Neural cell (in vitro differentiated cells): ENCODE measurements at regions not wholly inside any gene's neighbourhood (a gene's known extent, or its start where the extent isn't known, plus 50 kb on each side); places are given as distances from the start of the nearest gene placed in this dataset.

ENCODE experiments used
- H2AFZ ChIP-seq: fragments of 200-600, 300-800 bp; sonication (generic), shearing (Covaris generic); 2 replicates; pipeline ENCODE4 v1.6.0; 2014; ENCODE audit warnings: low read depth, mild to moderate bottlenecking, antibody characterized with exemption, low read length, moderate library complexity
- H3F3A ChIP-seq: fragments of 200-600 bp; shearing (Covaris generic); 2 replicates; pipeline ENCODE4 v1.6.1; 2016; ENCODE audit warnings: mild to moderate bottlenecking, moderate library complexity, mixed read lengths, antibody characterized with exemption, low read length; ENCODE audit not compliant: insufficient read depth, poor library complexity, severe bottlenecking
- H3K27ac ChIP-seq: fragments of 200-600, 300-800 bp; sonication (generic), shearing (Covaris generic); 2 replicates; pipeline ENCODE4 v1.5.1; 2014; ENCODE audit warnings: mild to moderate bottlenecking, low read length, moderate library complexity
- H3K27me3 ChIP-seq: fragments of 300-800, 200-600 bp; sonication (generic), shearing (Covaris generic); 2 replicates; pipeline ENCODE4 v1.6.0; 2014; ENCODE audit warnings: mild to moderate bottlenecking, low read depth, low read length, moderate library complexity; ENCODE audit not compliant: insufficient read depth
- H3K36me3 ChIP-seq: fragments of 300-800, 200-600 bp; sonication (generic), shearing (Covaris generic); 2 replicates; pipeline ENCODE4 v1.5.1; 2014; ENCODE audit warnings: mild to moderate bottlenecking, antibody characterized with exemption, low read length, moderate library complexity; ENCODE audit not compliant: insufficient read depth
- H3K4me2 ChIP-seq: fragments of 300-800, 200-600 bp; sonication (generic), shearing (Covaris generic); 2 replicates; pipeline ENCODE4 v1.6.0; 2014; ENCODE audit warnings: mild to moderate bottlenecking, low read length
- H3K4me3 ChIP-seq: fragments of 300-800, 200-600 bp; sonication (generic), shearing (Covaris generic); 2 replicates; pipeline ENCODE4 v1.5.1; 2014; ENCODE audit warnings: mild to moderate bottlenecking, low read length, moderate library complexity
- H3K79me2 ChIP-seq: fragments of 200-600 bp; shearing (Covaris generic); replicated peaks from 2 replicates; pipeline ENCODE4 v1.6.0; 2014; ENCODE audit warnings: mild to moderate bottlenecking, low read length, moderate library complexity; ENCODE audit not compliant: insufficient read depth
- H3K9ac ChIP-seq: fragments of 300-800, 200-600 bp; sonication (generic), shearing (Covaris generic); 2 replicates; pipeline ENCODE4 v1.6.1; 2016; ENCODE audit warnings: mild to moderate bottlenecking, low read length, mixed read lengths
- H3K9me2 ChIP-seq: fragments of 200-600 bp; shearing (Covaris generic); 2 replicates; pipeline ENCODE4 v1.6.1; 2016; ENCODE audit warnings: mild to moderate bottlenecking, low read length, mixed read lengths; ENCODE audit not compliant: insufficient read depth
- H3K9me3 ChIP-seq: fragments of 200-600, 300-800 bp; sonication (generic), shearing (Covaris generic); 2 replicates; pipeline ENCODE4 v1.6.1; 2016; ENCODE audit warnings: mild to moderate bottlenecking, mixed run types, low read length, moderate library complexity, mixed read lengths
- H4K20me1 ChIP-seq: fragments of 200-600 bp; shearing (Covaris generic); 2 replicates; pipeline ENCODE4 v1.6.1; 2016; ENCODE audit warnings: mild to moderate bottlenecking, mixed run types; ENCODE audit not compliant: insufficient read depth
- EP300 ChIP-seq: fragments of 450-650 bp; conservative IDR thresholded peaks from 2 replicates; pipeline ENCODE4 v1.6.1; 2014; ENCODE audit warnings: antibody characterized with exemption, mild to moderate bottlenecking, moderate library complexity; ENCODE audit not compliant: poor library complexity, severe bottlenecking
- EZH2 ChIP-seq: fragments of 200-600, 300-800 bp; shearing (Covaris generic), sonication (generic); IDR thresholded peaks from 2 replicates; pipeline ENCODE4 v1.6.1; 2014; ENCODE audit warnings: antibody characterized with exemption, low read length, borderline replicate concordance, mild to moderate bottlenecking; ENCODE audit not compliant: insufficient read depth, poor library complexity, severe bottlenecking
- MXI1 ChIP-seq: fragments of 450-650 bp; conservative IDR thresholded peaks from 2 replicates; pipeline ENCODE4 v1.6.1; 2014; ENCODE audit warnings: antibody characterized with exemption, mild to moderate bottlenecking; ENCODE audit not compliant: poor library complexity, severe bottlenecking
- POLR2AphosphoS5 ChIP-seq: IDR thresholded peaks from 2 replicates; pipeline ENCODE4 v1.6.1; 2012
- RAD21 ChIP-seq: fragments of 450-650 bp; conservative IDR thresholded peaks from 2 replicates; pipeline ENCODE4 v1.6.1; 2014; ENCODE audit warnings: antibody characterized with exemption, mild to moderate bottlenecking, moderate library complexity
- SMC3 ChIP-seq: fragments of 450-650 bp; conservative IDR thresholded peaks from 2 replicates; pipeline ENCODE4 v1.6.1; 2014; ENCODE audit warnings: antibody characterized with exemption, mild to moderate bottlenecking, moderate library complexity; ENCODE audit not compliant: poor library complexity
- TAF1 ChIP-seq: IDR thresholded peaks from 2 replicates; pipeline ENCODE4 v1.6.1; 2012; ENCODE audit warnings: low read depth
- TF ChIP-seq, protein P1 (sequence below): fragments of 450-650 bp; IDR thresholded peaks from 2 replicates; pipeline ENCODE4 v1.5.1; 2014; ENCODE audit warnings: antibody characterized with exemption, mild to moderate bottlenecking, moderate library complexity; ENCODE audit not compliant: poor library complexity, severe bottlenecking
- TF ChIP-seq, protein P2 (sequence below): IDR thresholded peaks from 2 replicates; pipeline ENCODE4 v1.6.1; 2012; ENCODE audit warnings: borderline replicate concordance

DNA sequence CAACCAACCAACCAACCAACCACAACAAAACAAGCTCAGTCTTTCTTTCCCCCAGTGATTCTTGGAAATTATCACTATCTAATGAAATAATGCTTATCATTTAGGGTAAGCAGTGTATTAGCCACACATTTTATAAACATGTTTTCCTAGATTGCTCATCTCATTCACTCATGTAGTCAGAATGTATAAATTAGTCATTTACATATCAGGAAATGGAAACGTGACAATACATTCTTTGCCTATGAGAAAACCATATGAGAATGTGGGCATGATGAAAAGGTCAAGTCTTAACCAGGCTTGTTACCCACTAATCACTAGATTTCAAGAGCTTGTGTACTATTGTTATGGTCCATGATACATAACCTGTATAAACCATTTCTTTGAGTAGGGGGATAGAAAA, 1583.4 kb upstream of the PIK3C3 start:
- no peaks in the 10 kb centered on the region for H3K36me3 ChIP-seq
- no peak overlapping the region for H2AFZ ChIP-seq
- no peak overlapping the region for H3K4me3 ChIP-seq
- no peak overlapping the region for H3K4me2 ChIP-seq
- H3F3A ChIP-seq, result no peaks in the 10 kb centered on the region
- no peaks in the 10 kb centered on the region for H3K79me2 ChIP-seq
- H4K20me1 ChIP-seq, result no peaks in the 10 kb centered on the region
- H3K27me3 ChIP-seq, result no peaks in the 10 kb centered on the region
- no peak overlapping the region for H3K27ac ChIP-seq
- H3K9ac ChIP-seq, result no peak overlapping the region
- H3K9me3 ChIP-seq, result no peaks in the 10 kb centered on the region
- H3K9me2 ChIP-seq, result no peaks in the 10 kb centered on the region
- no peak for TF ChIP-seq EP300
- TF ChIP-seq, protein P1, sequence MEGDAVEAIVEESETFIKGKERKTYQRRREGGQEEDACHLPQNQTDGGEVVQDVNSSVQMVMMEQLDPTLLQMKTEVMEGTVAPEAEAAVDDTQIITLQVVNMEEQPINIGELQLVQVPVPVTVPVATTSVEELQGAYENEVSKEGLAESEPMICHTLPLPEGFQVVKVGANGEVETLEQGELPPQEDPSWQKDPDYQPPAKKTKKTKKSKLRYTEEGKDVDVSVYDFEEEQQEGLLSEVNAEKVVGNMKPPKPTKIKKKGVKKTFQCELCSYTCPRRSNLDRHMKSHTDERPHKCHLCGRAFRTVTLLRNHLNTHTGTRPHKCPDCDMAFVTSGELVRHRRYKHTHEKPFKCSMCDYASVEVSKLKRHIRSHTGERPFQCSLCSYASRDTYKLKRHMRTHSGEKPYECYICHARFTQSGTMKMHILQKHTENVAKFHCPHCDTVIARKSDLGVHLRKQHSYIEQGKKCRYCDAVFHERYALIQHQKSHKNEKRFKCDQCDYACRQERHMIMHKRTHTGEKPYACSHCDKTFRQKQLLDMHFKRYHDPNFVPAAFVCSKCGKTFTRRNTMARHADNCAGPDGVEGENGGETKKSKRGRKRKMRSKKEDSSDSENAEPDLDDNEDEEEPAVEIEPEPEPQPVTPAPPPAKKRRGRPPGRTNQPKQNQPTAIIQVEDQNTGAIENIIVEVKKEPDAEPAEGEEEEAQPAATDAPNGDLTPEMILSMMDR, result no peak
- TF ChIP-seq EZH2, result no peak
- TF ChIP-seq TAF1, result no peak
- no peak for TF ChIP-seq POLR2AphosphoS5
- no peak for TF ChIP-seq SMC3

DNA sequence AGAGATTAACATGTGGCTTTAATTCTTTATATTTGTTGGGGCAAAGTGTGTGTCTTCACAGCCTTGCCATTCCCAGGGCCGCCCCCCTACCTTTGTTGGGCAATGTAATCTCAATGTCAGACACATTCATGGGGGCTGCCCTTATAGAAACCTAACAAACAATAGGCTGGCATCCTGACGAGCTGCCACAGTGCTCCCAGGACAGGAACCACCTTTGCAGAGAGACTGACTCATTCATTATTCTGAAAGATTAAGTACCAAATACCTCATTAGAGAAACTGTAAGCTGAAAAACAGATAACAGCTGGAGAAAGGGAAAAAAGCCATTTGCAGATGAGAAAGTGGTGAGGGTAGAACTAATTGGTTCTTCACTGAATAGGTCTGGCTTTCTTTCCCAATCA, 1587.5 kb upstream of the PIK3C3 start:
- Histone ChIP-seq H3K4me2 (no peak overlapping the region), H3K27me3 (no peaks in the 10 kb centered on the region), H3K27ac (no peak overlapping the region), H2AFZ (no peak overlapping the region), H4K20me1 (no peaks in the 10 kb centered on the region), H3K36me3 (no peaks in the 10 kb centered on the region), H3F3A (no peaks in the 10 kb centered on the region), H3K9ac (no peak overlapping the region), H3K4me3 (no peak overlapping the region), H3K9me2 (no peaks in the 10 kb centered on the region), H3K79me2 (no peaks in the 10 kb centered on the region), H3K9me3 (no peaks in the 10 kb centered on the region)
- TF ChIP-seq MXI1, result no peak
- TF ChIP-seq SMC3, result no peak
- TF ChIP-seq TAF1, result no peak
- TF ChIP-seq EP300, result no peak
- no peak for TF ChIP-seq RAD21
- TF ChIP-seq POLR2AphosphoS5, result no peak
- no peak for TF ChIP-seq EZH2
- TF ChIP-seq, protein P2, sequence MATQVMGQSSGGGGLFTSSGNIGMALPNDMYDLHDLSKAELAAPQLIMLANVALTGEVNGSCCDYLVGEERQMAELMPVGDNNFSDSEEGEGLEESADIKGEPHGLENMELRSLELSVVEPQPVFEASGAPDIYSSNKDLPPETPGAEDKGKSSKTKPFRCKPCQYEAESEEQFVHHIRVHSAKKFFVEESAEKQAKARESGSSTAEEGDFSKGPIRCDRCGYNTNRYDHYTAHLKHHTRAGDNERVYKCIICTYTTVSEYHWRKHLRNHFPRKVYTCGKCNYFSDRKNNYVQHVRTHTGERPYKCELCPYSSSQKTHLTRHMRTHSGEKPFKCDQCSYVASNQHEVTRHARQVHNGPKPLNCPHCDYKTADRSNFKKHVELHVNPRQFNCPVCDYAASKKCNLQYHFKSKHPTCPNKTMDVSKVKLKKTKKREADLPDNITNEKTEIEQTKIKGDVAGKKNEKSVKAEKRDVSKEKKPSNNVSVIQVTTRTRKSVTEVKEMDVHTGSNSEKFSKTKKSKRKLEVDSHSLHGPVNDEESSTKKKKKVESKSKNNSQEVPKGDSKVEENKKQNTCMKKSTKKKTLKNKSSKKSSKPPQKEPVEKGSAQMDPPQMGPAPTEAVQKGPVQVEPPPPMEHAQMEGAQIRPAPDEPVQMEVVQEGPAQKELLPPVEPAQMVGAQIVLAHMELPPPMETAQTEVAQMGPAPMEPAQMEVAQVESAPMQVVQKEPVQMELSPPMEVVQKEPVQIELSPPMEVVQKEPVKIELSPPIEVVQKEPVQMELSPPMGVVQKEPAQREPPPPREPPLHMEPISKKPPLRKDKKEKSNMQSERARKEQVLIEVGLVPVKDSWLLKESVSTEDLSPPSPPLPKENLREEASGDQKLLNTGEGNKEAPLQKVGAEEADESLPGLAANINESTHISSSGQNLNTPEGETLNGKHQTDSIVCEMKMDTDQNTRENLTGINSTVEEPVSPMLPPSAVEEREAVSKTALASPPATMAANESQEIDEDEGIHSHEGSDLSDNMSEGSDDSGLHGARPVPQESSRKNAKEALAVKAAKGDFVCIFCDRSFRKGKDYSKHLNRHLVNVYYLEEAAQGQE, result no peak
